OCI-LY7 (cell line): ENCODE measurements at regions not wholly inside any gene's neighbourhood (a gene's known extent, or its start where the extent isn't known, plus 50 kb on each side); places are given as distances from the start of the nearest gene placed in this dataset.

ENCODE experiments used
- EZH2phosphoT487 ChIP-seq: fragments of 200-600 bp; sonication (generic); IDR thresholded peaks from 2 replicates; pipeline ENCODE4 v1.6.1; 2018; ENCODE audit warnings: low read depth, borderline replicate concordance, mild to moderate bottlenecking, mixed run types, antibody characterized with exemption, low read length, moderate library complexity, mixed read lengths
- TF ChIP-seq, protein P1 (sequence below): fragments of 200-600 bp; sonication (generic); conservative IDR thresholded peaks from 2 replicates; pipeline ENCODE4 v1.5.1; 2014; ENCODE audit warnings: mild to moderate bottlenecking, antibody characterized with exemption, low read length, moderate library complexity, mixed read lengths

DNA sequence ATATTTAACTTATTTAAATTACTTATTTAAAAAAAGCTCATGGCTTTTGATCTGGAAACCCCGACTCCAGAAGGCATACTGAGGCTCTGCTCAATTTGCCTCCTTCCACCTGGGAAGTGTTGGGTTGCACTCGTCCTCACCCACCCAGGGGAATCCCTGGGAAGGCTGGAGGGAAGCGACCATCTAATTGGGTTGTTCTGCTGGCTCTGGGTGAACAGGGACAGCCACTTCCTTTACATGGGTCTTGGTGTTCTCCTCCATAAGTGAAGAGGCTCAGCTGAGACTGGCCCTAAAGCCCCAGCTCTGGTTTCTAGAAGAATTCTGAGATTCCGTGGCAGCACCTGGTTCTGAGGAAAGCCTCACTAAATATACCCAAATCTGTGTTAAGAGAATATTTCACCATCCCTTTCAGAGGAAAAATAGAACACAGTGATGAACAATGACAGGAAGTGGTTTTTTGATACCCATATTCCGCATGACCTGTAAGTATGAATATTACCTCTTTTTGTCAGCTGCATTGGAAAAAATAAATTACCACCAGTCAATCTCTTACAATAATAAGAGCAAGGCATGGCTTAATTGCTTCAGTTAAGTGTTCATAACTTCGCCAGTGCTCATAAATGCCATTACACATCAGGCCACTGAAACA, 131.1 kb upstream of the SHH start:
- TF ChIP-seq, protein P1, sequence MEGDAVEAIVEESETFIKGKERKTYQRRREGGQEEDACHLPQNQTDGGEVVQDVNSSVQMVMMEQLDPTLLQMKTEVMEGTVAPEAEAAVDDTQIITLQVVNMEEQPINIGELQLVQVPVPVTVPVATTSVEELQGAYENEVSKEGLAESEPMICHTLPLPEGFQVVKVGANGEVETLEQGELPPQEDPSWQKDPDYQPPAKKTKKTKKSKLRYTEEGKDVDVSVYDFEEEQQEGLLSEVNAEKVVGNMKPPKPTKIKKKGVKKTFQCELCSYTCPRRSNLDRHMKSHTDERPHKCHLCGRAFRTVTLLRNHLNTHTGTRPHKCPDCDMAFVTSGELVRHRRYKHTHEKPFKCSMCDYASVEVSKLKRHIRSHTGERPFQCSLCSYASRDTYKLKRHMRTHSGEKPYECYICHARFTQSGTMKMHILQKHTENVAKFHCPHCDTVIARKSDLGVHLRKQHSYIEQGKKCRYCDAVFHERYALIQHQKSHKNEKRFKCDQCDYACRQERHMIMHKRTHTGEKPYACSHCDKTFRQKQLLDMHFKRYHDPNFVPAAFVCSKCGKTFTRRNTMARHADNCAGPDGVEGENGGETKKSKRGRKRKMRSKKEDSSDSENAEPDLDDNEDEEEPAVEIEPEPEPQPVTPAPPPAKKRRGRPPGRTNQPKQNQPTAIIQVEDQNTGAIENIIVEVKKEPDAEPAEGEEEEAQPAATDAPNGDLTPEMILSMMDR, result no peak
- no peak for TF ChIP-seq EZH2phosphoT487
